Esophagus mucosa (tissue), 1 donor: ENCODE measurements at regions not wholly inside any gene's neighbourhood (a gene's known extent, or its start where the extent isn't known, plus 50 kb on each side); places are given as distances from the start of the nearest gene placed in this dataset.

ENCODE experiments used
- ATAC-seq: fragments of 200-7000 bp; cut with Tn5 transposase; one replicate; pipeline ENCODE4 v1.9.1; 2020
- donor health status: DM: yes; HTN: yes; CAD: no.

DNA sequence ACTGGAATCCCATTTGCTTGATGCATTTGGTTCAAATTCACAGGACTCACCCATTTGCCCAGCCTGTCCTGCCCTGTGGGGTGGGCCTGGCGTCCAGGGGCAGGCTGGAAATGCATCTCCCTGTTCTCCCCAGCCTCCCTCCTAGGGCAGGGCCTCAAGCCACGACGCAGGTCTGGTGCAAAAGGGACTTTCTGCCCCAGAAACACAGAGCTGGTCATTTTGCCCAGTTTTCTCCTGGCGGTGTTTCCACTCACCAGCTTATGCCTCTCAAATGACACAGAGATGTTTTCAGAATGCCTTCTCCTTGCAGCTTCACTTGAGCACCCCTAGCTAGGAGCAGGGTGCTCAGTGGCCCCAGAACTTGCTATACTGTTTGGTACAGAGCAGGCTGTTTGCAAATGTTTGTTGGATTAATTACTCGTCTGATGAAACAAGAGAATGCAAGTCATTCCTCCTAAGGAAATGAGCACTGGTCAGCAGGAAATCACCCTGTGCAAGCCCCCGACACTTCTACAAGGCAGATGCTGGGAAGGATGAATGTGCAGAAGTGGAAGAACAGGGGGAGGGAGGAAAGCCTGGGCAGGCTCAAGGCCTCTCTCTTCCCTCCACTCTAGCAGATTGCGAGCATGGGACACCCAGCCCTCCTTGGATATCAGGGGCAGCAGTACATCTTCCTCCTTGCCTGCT is 164.3 kb upstream of the APCDD1 start:
- ATAC-seq: no peak

DNA sequence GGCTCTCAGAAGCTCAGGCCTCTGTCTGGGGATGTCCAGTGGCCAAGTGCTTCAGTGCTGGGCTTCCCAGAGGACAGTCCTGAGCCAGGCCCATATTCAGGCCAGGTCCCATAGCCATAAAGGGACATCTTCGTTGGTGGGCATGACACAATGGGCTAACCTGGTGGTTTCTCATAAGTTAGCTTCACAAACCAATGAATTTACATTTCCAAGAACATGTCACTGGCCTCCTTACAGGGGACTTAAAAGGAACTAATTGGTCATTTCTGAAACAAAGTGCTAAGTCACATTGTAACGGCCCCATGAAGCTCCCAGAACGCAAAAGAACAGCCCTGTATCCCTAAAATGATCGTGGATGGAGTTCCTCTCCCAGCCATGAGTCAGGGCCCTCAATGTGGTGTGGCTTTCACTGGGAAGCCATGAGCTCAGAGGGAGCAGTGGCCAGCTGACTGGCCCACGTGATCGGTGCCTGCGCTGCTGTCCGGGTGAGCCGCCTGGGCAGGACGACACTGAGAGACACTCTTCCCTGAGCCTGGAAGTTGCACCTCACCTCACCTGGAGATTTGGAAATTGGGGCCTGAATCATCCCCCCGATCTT is 163.7 kb upstream of the APCDD1 start:
- ATAC-seq: no peak

- peak; percentile 75 for ATAC-seq
Observed at GRCh38 chr18:10291568-10291981, 162.9 kb upstream of the APCDD1 start.

DNA sequence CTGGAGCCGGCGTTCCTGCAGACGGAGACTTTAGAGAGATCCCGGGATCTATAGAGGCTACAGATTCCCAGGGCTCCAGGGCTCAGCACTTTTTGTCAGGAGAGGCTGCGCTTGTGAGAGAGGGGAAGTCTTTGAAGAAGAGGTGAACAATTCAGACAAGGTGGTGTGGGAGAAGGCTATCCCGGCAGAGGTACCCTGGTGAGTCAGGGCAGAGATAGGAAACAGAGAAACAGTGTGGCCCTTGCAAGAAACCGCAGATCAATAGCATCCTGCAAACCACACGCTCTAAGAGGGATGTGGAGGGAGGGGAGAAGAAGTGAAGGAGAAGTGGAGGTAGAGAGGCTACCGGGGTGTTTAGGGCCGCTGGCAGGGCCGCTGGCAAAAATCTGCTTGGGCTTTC is 160.5 kb upstream of the APCDD1 start:
- no peak for ATAC-seq

DNA sequence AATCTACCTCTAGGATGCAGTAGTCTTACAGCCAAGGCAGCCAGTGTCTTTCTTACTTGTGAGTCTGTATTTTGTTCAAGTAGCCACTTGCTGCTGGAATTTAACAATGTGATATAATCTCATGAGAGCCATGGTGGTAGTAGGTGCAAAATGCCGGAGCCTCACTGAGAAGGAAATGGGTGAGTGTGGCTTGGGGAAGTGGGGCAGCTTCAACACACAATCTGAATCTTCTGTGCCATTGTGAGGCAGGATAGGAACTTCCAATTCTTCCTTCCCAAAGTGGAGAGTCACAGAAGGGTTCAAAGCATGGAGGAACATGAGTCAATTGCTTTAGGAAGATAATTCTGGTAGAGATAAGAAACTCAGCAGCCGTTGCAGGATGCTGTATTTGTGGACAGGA is 158.7 kb upstream of the APCDD1 start:
- no peak for ATAC-seq

- peak; percentile 44 for ATAC-seq
Observed at GRCh38 chr18:10296491-10296890, 157.9 kb upstream of the APCDD1 start.

GRCh38 chr18:10297086-10297485 is 157.3 kb upstream of the APCDD1 start:
- ATAC-seq: peak; percentile 26

DNA sequence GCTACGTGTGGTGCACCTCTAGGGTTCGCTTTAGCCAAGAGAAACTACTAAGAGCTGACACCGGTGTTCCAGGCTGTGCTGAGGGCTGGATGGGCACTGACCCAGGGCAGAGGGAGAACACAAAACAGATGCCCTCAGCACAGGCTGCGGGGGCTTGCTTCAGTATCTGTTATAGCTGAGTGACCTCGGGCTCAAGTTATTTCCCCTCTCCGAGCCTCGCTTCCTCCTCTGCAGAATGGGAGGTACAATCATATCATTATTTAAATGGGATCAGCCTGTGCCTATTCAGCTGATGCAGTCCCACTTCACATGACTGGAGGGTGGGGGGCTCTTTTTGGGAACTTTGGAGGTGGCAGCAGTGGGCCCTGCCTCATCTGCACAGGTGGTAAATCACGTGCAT is 156.1 kb upstream of the APCDD1 start:
- ATAC-seq: no peak

GRCh38 chr18:10299643-10300042 is 154.8 kb upstream of the APCDD1 start:
- no peak for ATAC-seq

- ATAC-seq: no peak
Observed at GRCh38 chr18:10300739-10301138, 153.7 kb upstream of the APCDD1 start.

DNA sequence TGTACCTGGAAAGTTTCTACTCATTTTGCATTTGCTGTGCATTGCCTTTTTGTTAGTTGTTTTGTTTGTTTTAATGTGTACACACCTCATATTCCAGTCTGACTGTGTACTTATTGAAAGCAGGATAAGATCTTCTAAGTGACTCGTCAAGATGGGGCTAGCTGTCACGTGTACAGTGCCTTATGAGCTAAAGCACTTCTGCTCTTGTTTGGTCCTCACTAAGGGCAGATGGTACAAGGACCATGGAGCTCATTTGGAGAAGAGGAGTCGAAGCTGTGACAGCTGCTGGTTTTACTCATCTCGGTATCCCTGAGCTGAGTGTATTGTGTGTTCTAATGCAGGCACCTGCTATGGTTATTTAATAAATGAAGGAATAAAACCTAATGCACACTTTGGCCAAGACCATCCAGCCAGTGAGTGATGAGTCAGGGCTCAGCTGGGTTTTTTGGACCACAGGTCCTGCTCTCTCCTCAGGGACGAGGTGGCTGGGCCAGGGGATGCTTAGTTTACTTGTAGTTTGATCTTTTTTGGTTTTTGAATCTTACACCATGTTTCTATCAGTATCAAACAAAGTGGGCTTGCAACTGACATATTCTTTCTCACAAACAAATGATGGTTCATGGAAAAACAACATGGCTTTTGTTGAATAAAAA is 152.5 kb upstream of the APCDD1 start:
- no peak for ATAC-seq

GRCh38 chr18:10303171-10303570 is 151.3 kb upstream of the APCDD1 start:
- no peak for ATAC-seq

DNA sequence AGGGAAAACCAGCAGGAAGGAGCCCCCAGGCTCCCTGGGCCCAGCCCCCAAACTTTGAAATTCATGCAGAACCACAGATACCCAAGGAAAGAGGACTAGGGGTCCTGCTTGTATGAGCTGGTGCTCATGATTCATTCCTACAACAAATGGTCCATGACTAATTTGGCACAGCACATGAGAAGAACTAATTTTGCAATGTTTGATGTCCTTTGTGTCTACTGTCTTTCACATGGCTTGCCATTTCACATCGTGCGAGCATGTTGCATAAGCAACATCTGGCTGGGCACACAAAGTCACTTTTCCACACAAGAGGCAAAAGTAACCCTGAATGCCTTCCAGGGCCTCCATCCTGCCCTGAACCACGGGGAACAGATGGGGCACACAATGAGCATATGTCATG is 149.6 kb upstream of the APCDD1 start:
- ATAC-seq: peak; percentile 84

DNA sequence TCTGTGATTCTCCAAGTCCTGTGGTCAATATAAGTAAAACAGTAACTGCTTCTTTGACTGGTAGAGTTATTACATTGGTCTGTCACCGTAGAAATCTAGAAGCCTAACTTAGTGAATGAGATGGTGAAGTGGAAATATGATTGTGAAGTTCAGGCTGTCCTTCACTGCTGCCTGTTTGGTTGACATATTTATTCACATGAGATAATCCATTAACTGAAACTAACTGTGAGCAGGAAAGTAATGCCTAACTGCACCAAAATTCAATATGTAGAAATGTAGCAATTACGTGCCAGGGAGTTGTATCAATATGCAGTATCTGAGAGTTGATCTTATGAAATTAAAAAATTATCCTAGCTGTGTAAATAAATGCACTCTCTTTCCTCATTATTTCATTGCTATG is 147.7 kb upstream of the APCDD1 start:
- ATAC-seq: no peak

GRCh38 chr18:10308154-10308553 is 146.3 kb upstream of the APCDD1 start:
- no peak for ATAC-seq

- no peak for ATAC-seq
Observed at GRCh38 chr18:10310626-10311025, 143.8 kb upstream of the APCDD1 start.

DNA sequence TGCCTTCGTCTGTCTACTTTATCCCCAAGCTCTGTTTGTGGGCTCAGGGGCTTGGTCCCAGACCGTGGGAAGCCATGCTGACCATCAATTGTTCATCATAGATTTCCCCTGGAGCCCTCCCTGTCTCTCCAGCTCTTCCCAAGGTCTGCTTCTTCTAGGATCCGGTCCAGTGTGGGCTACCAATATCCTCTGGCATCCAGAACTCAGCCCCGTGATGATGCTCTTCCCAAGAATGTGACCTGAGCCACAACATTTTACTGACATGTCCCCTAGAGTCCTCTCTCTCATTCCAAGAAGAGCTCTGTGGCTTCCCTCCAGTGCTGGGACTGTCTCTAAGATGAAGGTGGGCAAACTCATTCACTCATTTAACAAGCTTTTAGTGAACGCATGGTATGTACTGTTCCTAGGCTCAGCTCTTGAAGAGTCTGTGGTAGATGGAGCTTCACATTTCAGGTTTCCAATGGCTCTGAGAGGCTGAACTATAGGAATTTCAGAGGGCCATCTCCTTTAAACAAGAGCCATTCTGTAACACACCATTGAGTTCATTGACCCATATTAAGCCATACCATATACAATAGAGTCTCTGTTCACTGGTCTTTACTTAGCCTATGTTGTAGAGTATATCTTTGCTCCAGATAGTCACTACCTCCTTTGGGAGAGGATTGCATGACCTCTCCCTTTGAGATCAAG is 142.0 kb upstream of the APCDD1 start:
- ATAC-seq: no peak

DNA sequence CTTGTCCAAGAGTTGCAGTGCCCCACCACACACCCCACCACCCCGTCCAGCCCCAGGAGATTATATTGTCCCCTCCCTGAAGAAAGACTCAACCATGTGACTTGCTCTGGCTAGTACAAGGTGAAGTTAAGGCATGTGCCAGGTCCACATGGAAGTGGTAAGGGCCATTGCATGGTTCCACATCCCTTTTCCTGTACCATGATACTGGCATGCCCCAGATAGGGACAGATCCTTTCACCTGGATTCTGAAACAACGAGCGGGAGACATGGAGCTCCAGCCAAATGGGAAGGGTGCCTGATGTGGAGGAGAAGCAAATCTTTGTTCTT is 141.5 kb upstream of the APCDD1 start:
- no peak for ATAC-seq

DNA sequence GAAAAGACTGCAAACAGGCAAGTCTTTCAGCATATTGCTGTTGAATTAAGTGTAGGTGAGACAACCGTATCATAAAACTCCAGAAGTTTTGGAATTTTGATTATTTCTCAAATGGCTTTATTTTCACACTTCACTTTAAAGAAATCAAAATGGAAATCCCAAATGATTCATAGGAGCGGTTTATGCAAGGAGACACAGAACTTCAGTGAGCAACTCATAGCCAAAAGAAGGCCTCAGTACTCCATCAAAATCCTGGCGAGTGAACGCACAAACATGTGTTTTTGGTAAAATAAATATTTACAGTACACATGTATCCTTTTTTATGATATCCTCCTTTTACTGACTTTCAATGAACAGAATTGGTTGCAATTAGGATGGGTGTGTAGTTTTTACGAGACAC is 140.4 kb upstream of the APCDD1 start:
- no peak for ATAC-seq

DNA sequence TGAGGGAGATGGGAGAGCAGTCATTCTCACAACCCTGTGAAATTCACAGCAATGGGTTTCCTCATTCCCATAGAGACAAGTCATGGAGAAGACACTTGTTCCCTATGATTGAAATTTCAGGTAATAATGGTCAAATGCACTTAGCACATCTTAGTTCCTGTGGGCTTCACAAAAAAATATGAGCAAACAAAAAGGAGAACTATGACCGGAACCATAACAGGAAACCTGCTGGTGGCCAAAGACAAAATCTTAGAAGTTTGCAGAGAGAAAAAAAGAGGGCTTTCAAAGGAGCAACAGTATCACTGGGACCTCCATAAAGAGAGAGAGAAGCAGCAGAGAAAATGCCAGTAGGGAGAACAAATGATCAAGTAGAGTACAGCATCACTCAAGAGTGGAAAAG is 138.9 kb upstream of the APCDD1 start:
- ATAC-seq: no peak

DNA sequence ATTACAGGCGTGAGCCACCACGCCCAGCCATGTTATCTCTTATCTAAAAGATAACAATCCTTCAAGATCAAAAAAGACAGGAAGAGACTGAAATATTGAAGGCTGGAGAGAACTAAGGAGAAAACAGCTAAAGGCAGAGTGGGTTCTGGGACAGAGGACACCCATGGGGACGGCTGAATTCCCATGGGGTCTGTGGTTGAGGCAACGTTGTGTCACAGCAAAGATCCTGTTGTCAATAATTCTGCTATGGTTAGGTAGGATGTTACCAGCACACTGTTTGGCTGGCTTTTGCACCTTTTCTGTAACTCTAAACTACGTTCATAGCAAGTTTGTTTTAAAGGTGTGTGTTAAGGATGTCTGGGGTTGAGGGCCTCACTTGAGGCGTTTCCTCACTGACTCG is 137.7 kb upstream of the APCDD1 start:
- ATAC-seq: no peak

DNA sequence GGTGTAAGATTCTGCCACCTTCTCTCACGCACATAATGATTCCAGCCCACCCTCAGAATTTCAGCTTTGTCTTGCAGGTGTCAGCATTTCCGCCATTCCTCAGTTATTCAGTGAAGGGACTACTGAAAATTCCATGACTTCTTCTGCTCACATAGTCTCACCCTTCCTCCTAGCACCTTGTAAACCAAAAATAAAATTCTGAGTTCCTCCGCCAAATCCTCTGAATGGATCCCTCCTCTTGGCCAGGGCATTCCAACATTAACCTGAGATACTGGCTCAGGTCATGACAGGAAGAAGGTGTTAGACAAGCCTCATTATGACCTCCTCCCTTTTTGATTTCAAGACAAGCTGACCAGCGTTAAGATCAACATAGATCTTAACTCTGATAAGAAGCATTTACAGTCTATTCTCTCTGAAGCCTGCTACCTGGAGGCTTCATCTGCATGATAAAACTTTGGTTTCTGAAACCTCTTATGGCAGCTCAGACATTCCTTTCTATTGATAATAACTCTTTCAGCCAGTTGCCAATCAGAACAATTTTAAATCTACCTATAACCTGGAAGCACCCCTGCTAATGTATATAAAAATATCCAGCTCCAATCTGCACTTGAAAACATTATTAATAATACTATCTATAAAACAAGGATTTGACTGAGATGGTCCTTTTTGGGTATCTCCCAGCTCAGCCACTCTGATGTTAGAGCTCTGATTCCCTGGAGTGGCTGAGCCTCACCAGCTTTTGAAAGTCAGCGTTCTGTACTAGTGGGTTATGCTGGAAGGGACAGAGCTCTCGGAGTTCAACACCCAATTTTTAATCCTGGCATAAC is 136.4 kb upstream of the APCDD1 start:
- no peak for ATAC-seq

DNA sequence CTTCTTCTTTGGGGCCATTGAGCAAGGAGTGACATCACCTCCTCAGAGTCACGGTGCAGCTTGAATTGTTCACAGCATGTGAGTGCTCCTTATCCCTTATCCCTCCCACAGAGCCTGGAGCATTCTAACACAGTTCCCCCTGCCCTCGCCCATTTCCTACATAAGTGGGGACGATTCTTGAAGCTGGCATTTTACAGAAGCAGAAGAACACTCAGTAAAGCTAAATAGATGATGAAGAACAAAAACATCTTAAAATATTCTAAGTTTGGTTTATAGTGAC is 135.8 kb upstream of the APCDD1 start:
- peak; percentile 49 for ATAC-seq
